22Rv1 (cell line): ENCODE measurements at regions not wholly inside any gene's neighbourhood (a gene's known extent, or its start where the extent isn't known, plus 50 kb on each side); places are given as distances from the start of the nearest gene placed in this dataset.
A peak's percentile ranks its signal among the peaks of the same experiment; 100 is the strongest.
"Not testable (repeated sequence)": the region's sequence is repeated elsewhere in the genome, so short reads cannot be mapped to it uniquely, and the experiment has no call there.

Experiments used
- H3K27ac ChIP-seq: fragments of 450-650 bp; 2 replicates; pipeline ENCODE4 v1.5.1; 2017
- ZFX ChIP-seq: fragments of 450-650 bp; IDR thresholded peaks from 2 replicates; pipeline ENCODE4 v1.6.1; 2017; ENCODE audit warnings: antibody characterized with exemption, borderline replicate concordance
- TF ChIP-seq, protein P1 (sequence below): fragments of 450-650 bp; IDR thresholded peaks from 2 replicates; pipeline ENCODE4 v1.5.1; 2017; ENCODE audit warnings: mild to moderate bottlenecking

DNA sequence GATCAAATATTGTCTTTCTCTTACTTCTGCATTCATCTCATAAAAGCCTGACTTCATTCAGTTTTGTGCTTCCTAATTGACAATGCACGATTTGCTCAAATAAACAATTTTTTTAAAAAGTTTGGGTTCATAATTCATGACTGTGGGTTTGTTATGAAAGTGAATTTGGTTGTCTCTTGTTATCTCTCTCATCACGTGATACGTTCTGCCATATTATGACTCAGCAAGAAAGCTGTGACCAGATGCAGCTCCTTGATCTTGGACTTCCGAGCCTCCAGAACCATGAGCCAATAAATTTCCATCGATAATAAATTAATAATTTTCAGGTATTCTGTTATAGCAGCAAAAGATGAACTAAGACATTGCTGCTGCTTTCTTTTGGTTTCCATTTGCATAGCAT is 156.5 kb upstream of the LRATD1 start:
- TF ChIP-seq ZFX, result no peak
- TF ChIP-seq, protein P1, sequence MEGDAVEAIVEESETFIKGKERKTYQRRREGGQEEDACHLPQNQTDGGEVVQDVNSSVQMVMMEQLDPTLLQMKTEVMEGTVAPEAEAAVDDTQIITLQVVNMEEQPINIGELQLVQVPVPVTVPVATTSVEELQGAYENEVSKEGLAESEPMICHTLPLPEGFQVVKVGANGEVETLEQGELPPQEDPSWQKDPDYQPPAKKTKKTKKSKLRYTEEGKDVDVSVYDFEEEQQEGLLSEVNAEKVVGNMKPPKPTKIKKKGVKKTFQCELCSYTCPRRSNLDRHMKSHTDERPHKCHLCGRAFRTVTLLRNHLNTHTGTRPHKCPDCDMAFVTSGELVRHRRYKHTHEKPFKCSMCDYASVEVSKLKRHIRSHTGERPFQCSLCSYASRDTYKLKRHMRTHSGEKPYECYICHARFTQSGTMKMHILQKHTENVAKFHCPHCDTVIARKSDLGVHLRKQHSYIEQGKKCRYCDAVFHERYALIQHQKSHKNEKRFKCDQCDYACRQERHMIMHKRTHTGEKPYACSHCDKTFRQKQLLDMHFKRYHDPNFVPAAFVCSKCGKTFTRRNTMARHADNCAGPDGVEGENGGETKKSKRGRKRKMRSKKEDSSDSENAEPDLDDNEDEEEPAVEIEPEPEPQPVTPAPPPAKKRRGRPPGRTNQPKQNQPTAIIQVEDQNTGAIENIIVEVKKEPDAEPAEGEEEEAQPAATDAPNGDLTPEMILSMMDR, result no peak
- H3K27ac ChIP-seq, result no peak overlapping the region

- no peak overlapping the region for H3K27ac ChIP-seq
- TF ChIP-seq ZFX, result no peak
- TF ChIP-seq, protein P1, result no peak
These were observed 153.0 kb upstream of the LRATD1 start for GRCh38 chr2:14479486-14479885.

DNA sequence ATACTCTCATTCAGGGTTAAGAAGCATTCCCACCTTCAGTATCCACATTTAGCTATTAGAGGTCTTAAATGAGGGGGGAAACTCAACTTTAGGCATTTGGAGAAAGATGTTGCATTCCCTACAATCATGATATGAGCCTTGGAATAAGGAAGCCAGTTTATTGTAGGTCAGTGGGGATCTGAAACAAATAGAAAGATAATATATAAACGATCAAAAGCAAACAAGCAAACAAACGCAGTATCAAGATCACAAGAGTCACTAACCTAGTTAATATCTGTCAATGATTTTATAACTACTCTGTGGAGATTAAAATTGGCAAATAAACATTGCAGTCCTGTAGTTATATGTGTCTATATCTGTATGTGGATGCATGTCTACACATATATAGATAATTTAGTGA is 152.4 kb upstream of the LRATD1 start:
- TF ChIP-seq, protein P1, result no peak
- TF ChIP-seq ZFX, result no peak
- H3K27ac ChIP-seq, result peak overlapping the region; percentile 55

DNA sequence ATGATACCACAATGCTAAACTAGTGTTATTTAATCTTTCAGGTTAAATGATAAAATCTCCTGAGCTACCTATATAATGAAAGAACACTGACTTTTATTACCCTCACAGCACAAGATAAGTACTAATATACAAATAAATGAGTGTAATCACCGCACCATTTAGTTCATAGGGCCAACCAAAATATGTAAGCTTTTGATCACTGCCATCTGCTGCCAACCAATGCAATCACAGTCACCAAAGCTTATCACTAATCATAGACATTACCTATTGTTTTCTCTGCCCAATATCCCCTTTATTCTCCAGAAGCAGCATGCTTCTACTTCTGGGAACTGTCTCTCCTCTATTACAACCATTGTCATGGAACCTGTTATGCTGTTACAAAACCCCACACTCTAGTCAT is 151.6 kb upstream of the LRATD1 start:
- TF ChIP-seq ZFX, result no peak
- TF ChIP-seq, protein P1, result peak; percentile 62
- peak overlapping the region; percentile 55 for H3K27ac ChIP-seq

DNA sequence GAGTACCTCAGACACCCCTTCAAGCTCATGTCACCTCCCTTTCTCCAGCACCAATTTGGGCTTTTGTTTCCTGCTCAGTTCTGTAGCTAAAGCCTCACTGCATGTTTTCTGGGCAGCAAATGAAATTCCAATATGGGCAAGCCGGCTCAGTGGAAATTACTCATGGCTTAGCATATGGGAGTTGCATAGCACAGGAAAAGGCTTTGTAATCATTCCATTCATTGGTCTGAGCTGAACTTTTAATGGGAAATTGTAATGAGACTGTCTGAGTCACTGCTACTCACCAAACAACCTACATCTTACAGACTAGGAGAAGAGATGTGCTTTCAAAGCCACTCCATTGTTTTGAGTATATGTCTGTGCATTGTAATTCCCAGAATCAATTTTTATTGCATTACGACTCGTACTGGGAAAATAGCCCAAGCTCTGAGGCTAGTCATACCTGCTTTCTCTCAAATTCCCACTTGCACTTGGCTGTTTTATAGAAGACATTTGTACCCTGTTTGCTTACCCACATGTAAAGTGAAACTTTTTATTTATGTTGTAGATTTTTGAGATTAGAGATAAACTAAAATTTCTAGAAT is 139.5 kb upstream of the LRATD1 start:
- H3K27ac ChIP-seq, result no peak overlapping the region
- no peak for TF ChIP-seq ZFX
- TF ChIP-seq, protein P1, result no peak

DNA sequence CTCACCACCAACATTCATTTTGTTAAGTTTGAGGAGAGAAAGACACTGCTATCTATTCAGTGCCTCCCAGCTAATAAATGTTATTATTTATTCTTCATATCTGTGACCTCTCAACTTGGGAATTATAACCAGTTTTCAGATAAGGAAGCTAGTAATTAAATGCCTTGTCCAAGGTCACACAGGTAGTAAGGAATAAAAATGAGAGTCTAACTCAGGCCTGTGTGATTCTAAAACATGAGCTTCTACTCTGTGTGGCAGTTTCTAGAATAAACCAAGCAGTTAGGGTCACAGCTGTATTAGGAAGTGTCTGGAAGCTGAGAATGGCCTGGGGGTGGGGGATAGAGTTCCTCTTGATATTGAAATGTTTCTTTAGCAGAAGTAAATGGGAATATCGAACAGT is 137.8 kb upstream of the LRATD1 start:
- TF ChIP-seq ZFX, result no peak
- TF ChIP-seq, protein P1, result no peak
- H3K27ac ChIP-seq, result no peak overlapping the region

- TF ChIP-seq ZFX, result no peak
- TF ChIP-seq, protein P1, result no peak
- no peak overlapping the region for H3K27ac ChIP-seq
These were observed 131.5 kb upstream of the LRATD1 start for GRCh38 chr2:14501061-14501460.

GRCh38 chr2:14506955-14507354 is 125.6 kb upstream of the LRATD1 start:
- H3K27ac ChIP-seq, result not testable (repeated sequence)
